DOHH2 (cell line): ENCODE measurements at regions not wholly inside any gene's neighbourhood (a gene's known extent, or its start where the extent isn't known, plus 50 kb on each side); places are given as distances from the start of the nearest gene placed in this dataset.

ENCODE experiments used
- CTCF ChIP-seq: fragments of 200-600 bp; sonication (generic); IDR thresholded peaks from one replicate; pipeline ENCODE4 v1.5.1; 2014; ENCODE audit warnings: antibody characterized with exemption, mild to moderate bottlenecking, low read depth, low read length; ENCODE audit not compliant: poor library complexity, severe bottlenecking
- EZH2phosphoT487 ChIP-seq: fragments of 200-600 bp; sonication (generic); IDR thresholded peaks from 2 replicates; pipeline ENCODE4 v1.6.1; 2017; ENCODE audit warnings: borderline replicate concordance, mild to moderate bottlenecking, antibody characterized with exemption, low read length, moderate library complexity, mixed read lengths

- no peak for TF ChIP-seq CTCF
- no peak for TF ChIP-seq EZH2phosphoT487
Measured at GRCh38 chr5:167281925-167282324, 1009.5 kb upstream of the WWC1 start.
